Stimulated activated naive CD8-positive, alpha-beta T cell treated with anti-CD3 and anti-CD28 coated beads, Interleukin-15, amount 100 ng/mL, for 72 hours (primary cell): ENCODE measurements at regions not wholly inside any gene's neighbourhood (a gene's known extent, or its start where the extent isn't known, plus 50 kb on each side); places are given as distances from the start of the nearest gene placed in this dataset.
A peak's percentile ranks its signal among the peaks of the same experiment; 100 is the strongest.

Source experiments
- ATAC-seq: fragments of 150-1000 bp; cut with Tn5 transposase; 2 replicates; pipeline ENCODE4 v1.10.0; 2021; ENCODE audit warnings: mild to moderate bottlenecking, moderate library complexity
- DNase-seq, 2 donors: peaks; one replicate each; pipeline ENCODE4 v3.0.0; 2021 to 2022
- H3K27ac Mint-ChIP-seq, 2 donors: one replicate each; pipeline ENCODE4 v1.8.0; 2022; ENCODE audit warnings: mild to moderate bottlenecking in 2 of 2, mixed read lengths in 2 of 2, moderate library complexity in 2 of 2
- H3K27me3 Mint-ChIP-seq: one replicate; pipeline ENCODE4 v1.8.0; 2022; ENCODE audit warnings: mixed read lengths
- H3K4me1 Mint-ChIP-seq: one replicate; pipeline ENCODE4 v1.8.0; 2022; ENCODE audit warnings: mild to moderate bottlenecking, mixed read lengths
- H3K4me3 Mint-ChIP-seq, 2 donors: one replicate each; pipeline ENCODE4 v1.8.0; 2022; ENCODE audit warnings: mild to moderate bottlenecking in 2 of 2, mixed read lengths in 2 of 2, moderate library complexity in 1 of 2
- H3K9me3 Mint-ChIP-seq, 2 donors: one replicate each; pipeline ENCODE4 v1.8.0; 2022; ENCODE audit warnings: mixed read lengths in 2 of 2

DNA sequence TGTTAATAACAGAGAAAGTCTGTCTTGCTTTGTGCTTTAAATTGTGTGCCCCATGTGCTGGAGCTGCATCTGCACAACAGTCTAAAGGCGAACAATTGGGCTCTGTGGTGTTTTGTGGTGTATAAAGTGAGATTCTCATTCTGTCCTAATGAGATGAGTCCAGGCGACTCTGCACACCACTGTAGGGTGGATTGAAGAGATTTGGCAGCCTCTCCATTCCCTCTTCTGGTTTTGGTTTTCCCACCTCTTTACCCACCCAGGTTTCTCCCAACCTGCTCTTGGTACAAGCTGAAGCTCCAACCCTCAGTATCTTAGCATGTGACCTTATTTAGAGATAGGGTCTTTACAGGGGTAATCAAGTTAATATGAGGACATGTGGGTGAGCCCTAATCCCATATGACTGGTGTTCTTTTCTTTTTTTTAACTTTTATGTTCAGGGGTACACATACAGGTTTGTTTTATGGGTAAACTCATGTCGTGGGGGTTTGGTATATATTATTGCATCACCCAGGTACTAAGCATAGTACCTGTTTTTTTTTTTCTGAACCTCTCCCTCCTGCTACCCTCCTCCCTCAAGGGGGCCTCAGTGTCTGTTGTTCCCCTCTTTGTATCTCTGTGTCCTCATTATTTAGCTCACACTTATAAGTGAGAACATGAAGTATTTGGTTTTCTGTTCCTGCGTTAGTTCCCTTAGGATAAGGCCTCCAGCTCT is 217.6 kb upstream of the DTNBP1 start:
- Mint-ChIP-seq H3K27ac (peak overlapping the region in 1 of 2 donors; percentile 9), H3K27me3 (no peaks in the 10 kb centered on the region), H3K4me3 (peak overlapping the region; percentile 7 to 35), H3K4me1 (peaks cover 22% of the 10 kb centered on the region), H3K9me3 (no peaks in the 10 kb centered on the region)
- DNase-seq = no peak
- ATAC-seq = peak; percentile 70

DNA sequence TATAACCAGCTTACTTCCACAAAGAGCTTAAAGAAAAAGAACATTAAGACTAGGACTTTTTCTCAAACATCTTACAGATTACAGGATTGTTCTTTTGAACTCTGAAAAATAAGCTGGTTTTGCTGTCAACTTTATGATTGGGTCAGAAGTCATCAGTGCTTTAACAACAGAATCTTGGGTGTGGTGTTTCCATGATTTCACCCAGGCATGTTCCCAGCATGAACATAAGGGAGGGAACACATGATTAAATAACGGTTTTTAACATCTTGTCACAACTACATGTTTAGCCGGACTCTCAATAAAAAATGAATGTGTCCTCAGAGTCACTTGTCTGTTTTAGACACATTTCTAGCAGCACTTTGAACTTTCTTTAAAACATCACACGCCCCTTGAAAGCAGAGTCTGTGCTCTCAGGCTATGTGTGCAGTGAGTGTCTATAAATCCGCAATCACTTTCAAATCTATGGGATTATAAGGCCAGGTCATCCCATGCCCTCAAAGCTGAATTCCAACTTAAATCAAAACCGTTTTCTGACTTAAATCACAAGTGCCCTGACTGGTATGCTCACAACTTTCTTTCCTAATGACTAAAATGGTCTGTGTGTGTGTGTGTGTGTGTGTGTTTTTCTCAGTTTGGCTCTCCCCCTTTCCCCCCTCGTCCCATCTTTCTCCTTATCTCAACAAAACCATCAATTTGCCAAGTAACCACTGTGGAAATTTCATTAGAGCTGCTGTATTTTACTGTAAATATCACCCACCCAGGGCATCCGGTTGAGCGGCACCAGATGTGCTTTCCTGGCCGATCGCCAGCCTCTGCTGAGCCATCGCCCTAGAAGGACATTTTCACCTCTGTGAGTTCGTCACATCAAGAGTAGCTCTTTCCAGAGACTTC is 216.8 kb upstream of the DTNBP1 start:
- no peaks in the 10 kb centered on the region for H3K9me3 Mint-ChIP-seq
- DNase-seq (peak; percentile 31 to 52), ATAC-seq (peak; percentile 89)
- peaks cover 22% of the 10 kb centered on the region for H3K4me1 Mint-ChIP-seq
- H3K27me3 Mint-ChIP-seq = no peaks in the 10 kb centered on the region
- H3K4me3 Mint-ChIP-seq = peak overlapping the region; percentile 7 to 35
- H3K27ac Mint-ChIP-seq = peak overlapping the region; percentile 1 to 84

DNA sequence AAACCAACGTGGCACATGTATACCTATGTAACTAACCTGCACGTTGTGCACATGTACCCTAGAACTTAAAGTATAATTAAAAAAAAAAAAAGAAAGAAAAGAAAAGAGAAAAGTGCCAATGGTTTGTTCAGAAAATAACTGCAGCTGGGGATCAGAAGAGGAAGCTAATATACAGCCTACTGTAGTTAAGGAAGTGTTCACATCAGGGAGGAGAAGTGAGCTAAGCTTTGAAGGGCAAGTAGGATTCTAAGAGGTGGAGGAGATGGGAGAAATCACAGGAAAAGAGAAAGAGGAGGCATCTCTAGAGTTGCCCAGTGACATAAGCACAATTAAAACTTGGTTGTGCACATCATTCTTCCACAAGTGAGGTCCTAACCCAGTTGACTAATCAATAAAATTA is 214.4 kb upstream of the DTNBP1 start:
- DNase-seq (no peak), ATAC-seq (no peak)
- Mint-ChIP-seq H3K9me3 (no peaks in the 10 kb centered on the region), H3K27ac (no peak overlapping the region), H3K27me3 (no peaks in the 10 kb centered on the region), H3K4me3 (no peak overlapping the region), H3K4me1 (peaks cover 22% of the 10 kb centered on the region)

DNA sequence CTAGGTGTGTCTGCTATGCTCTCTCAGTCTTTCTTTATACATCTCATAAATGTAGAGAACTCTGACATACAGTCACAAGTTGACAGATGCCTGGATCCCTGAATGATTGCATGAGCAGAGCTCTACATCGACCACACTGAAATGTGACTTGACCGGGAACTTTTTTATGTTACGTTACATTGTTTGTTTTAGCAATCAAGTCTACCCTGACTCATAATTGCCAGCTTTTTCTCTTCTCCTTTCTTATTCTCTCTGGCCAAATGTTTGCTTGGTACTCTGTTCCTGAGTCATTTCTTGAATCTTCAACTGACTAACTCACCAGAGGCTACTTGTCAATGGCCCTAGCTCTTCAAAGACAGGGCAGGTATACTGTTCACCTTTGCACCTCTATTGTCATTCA is 213.6 kb upstream of the DTNBP1 start:
- DNase-seq = no peak
- H3K27me3 Mint-ChIP-seq = peaks cover 3% of the 10 kb centered on the region
- peak; percentile 42 for ATAC-seq
- H3K27ac Mint-ChIP-seq = no peak overlapping the region
- H3K4me1 Mint-ChIP-seq = peaks cover 19% of the 10 kb centered on the region
- H3K9me3 Mint-ChIP-seq = no peaks in the 10 kb centered on the region
- no peak overlapping the region for H3K4me3 Mint-ChIP-seq

DNA sequence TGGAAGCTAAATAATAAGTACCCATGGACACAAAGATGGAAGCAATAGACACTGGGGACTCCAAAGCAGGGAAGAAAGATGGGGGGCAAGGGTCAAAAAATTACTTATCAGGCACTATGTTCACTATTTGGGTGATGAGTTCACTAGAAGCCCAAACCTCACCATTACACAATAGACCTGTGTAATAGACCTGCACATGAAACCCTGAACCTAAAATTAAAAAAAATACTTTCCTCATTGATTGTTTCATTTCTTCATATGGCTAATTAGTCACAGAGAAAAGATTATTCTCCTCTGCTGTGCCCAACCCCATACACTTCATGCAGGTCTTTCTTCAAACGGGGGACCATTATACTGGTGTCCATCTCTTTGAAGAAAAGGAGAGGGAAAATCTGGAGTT is 213.0 kb upstream of the DTNBP1 start:
- H3K27me3 Mint-ChIP-seq = peaks cover 8% of the 10 kb centered on the region
- no peak overlapping the region for H3K27ac Mint-ChIP-seq
- no peaks in the 10 kb centered on the region for H3K9me3 Mint-ChIP-seq
- DNase-seq (no peak), ATAC-seq (no peak)
- no peak overlapping the region for H3K4me3 Mint-ChIP-seq
- H3K4me1 Mint-ChIP-seq = peaks cover 13% of the 10 kb centered on the region

DNA sequence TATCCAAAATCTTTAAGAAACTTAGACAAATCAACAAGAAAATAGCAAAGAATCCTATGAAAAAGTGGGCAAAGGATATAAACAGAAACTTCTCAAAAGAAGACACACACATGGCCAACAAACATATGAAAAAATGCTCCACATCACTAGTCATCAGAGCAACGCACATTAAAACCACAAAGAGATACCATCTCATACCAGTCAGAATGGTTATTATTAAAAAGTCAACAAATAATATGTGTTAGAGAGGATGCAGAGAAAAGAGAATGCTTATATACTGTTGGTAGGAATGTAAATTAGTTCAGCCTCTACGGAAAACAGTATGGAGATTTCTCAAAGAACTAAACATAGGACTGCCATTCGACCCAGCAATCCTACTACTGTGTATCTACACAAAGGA is 212.0 kb upstream of the DTNBP1 start:
- DNase-seq = no peak
- Mint-ChIP-seq H3K4me3 (no peak overlapping the region), H3K4me1 (peaks cover 4% of the 10 kb centered on the region), H3K27ac (no peak overlapping the region), H3K9me3 (no peaks in the 10 kb centered on the region), H3K27me3 (peaks cover 15% of the 10 kb centered on the region)
- ATAC-seq = no peak

DNA sequence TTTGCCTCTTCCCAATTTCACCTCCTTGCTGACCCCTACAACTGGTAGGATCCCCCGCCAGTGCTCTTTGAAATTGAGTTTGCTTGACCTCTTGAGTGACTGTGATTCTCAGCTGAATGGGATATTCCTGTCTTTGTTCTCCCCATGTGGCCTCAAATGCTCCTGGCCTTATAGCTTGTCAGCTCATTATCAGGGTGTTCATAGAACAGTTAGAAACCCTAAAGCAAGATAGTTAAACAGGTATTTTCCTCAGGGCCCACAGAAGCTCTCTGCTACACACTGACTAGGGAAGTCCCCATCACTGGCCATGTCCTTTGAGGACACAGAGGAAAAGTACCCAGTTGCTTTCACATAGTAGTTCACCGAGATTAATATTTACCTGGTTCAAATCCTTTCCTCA is 211.5 kb upstream of the DTNBP1 start:
- ATAC-seq (no peak), DNase-seq (no peak)
- no peaks in the 10 kb centered on the region for H3K4me1 Mint-ChIP-seq
- H3K4me3 Mint-ChIP-seq = no peak overlapping the region
- no peak overlapping the region for H3K27ac Mint-ChIP-seq
- peaks cover 15% of the 10 kb centered on the region for H3K27me3 Mint-ChIP-seq
- no peaks in the 10 kb centered on the region for H3K9me3 Mint-ChIP-seq

DNA sequence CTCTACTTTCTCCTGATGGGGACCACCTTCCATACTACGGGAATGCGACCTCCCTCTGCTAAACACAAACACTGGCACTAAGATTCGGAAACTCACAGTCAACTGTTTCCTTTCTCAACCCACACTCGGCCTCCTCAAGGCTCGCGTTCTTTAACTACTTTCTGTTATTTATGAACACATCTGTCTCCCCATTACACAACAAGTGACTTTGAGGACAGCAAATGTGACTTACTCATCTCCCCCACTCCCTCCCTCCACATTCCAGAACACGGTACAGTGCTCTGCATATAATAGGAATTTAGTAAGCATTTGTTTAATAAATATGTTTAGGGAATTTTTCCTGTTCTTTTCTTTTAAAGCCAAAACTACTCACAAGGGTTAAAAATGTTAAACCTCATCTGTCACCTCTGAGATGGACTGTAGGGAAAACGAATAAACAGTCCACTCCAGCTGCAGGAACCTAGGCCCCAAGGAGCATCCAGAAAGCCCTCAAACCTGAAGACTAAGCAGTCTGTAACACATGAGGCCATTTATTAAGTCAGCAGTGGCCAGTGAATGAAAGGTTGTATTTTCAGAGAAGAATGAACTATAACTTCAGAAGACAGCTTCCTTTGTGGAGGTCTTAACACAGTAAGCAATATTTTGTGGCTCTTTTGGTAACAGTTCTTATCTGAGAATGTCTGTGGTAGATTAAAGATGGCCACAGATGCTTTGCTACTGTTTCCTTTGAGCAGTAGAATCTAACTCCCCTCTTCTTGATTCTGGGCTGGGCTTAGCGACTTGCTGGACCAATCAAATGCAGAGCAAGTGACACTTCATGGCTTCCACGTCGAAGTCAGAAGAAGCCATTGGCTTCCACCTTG is 209.6 kb upstream of the DTNBP1 start:
- Mint-ChIP-seq H3K27ac (peak overlapping the region in 1 of 2 donors; percentile 71), H3K27me3 (peaks cover 15% of the 10 kb centered on the region), H3K4me3 (no peak overlapping the region), H3K9me3 (no peaks in the 10 kb centered on the region), H3K4me1 (no peaks in the 10 kb centered on the region)
- ATAC-seq (no peak), DNase-seq (no peak)

DNA sequence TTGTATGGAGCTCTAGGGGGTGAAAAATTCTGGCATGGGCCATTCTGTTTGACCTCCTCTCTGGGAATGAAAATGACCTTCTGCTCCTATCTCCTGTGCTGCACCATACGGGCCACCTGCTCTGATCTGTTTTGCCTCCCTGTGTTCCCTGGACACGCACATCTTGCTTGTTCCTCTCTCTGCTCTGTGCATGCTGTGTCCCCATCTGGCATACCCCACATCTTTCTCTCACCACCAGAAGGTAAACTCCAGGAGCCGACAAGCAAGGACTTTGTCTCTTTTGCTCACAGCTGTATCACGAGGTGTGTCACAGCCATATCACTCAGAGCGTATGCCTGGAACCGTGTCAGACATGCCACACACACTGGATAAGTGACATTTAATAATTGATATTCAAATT is 208.4 kb upstream of the DTNBP1 start:
- Mint-ChIP-seq H3K27ac (no peak overlapping the region), H3K27me3 (peaks cover 15% of the 10 kb centered on the region), H3K4me1 (no peaks in the 10 kb centered on the region)

DNA sequence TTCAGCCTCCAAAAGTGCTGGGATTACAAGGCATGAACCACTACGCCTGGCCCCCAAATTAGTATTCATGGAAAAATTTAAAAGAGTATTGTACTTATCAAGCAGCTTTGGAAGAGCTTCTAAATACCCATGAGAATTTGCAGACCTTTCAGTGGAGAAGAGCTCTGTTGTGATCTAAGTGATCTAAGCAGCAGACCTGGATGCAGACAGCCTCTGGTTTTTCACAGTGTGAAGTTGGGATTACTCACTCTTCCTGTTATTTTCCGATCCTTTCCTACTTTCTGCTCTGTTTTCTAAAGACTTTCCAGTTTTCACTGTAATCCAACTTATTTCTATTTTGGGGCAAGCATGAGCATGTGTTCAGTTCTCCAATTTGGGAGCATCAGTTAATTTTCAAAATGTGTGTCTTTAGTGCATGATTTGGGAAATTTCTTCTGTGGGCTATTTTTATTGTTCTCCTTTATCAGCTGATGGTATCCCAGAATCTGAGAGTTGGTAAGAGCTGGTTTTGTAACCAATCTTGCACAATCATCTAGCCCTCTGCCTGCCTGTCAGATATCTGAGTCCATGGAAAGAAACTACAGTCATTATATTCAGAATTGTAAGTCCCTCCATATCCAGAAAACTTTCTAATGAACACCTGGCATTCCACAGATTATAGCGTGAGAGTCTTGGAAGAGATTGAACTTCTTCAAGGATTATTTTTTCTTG is 207.7 kb upstream of the DTNBP1 start:
- DNase-seq (no peak), ATAC-seq (no peak)
- H3K27ac Mint-ChIP-seq = no peak overlapping the region

More for the DNA sequence above, 208.4 kb upstream of the DTNBP1 start:
- ATAC-seq = no peak
- Mint-ChIP-seq H3K9me3 (no peaks in the 10 kb centered on the region), H3K4me3 (no peak overlapping the region)
- DNase-seq = no peak

DNA sequence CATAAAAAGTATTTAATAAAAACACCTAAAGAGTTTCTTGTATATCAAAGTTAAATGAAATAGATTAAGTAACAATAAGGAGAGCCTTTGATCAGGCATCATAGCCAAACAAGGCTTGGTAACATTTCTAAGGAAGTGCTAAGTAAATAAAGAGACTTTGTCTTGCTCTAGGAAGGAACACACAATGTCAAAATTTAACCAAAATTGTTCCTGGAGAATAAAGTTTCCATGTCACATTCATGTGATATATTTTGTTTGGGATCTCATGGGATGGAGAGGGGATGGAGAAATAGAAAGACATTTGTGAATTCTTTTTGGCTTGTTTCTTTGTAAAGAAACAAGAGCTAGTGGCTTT is 201.9 kb upstream of the DTNBP1 start:
- Mint-ChIP-seq H3K4me1 (no peaks in the 10 kb centered on the region), H3K4me3 (no peak overlapping the region), H3K9me3 (no peaks in the 10 kb centered on the region), H3K27me3 (peaks cover 9% of the 10 kb centered on the region), H3K27ac (peak overlapping the region in 1 of 2 donors; percentile 4)
- no peak for DNase-seq
- no peak for ATAC-seq

More for the DNA sequence above, 207.7 kb upstream of the DTNBP1 start:
- no peaks in the 10 kb centered on the region for H3K9me3 Mint-ChIP-seq
- H3K4me1 Mint-ChIP-seq = no peaks in the 10 kb centered on the region
- H3K27me3 Mint-ChIP-seq = peaks cover 15% of the 10 kb centered on the region
- no peak overlapping the region for H3K4me3 Mint-ChIP-seq

DNA sequence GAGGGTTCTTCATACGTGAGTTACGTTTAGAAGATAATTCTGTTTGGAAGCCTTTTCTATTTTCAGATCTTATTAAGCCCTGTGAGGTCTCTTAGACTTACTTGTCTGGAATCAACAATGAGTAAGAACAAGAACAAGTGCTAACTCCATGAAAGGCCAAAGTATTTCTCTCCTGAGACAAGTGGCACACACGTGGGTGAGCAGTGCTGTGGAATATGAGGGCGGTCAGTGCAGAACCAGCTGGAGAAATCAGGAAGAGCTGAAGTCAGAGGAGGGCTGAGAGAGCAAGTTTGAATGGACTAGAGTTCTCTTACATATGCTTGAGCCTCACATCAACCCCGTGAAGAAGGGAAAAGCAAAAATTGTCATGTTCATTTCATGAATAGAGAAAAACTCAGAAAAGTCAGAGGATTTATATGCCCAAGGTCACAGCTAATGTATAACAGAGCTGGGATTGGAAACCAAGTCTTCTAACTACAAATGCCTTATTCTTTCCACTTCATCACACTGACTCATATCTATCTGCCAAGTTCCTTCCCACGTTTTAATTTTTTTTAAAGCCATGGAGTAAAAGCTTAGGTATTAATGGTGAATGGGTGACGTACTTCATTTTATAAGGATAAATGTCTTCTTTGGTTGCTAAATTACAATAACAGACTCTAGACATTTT is 201.3 kb upstream of the DTNBP1 start:
- Mint-ChIP-seq H3K4me3 (no peak overlapping the region), H3K27ac (no peak overlapping the region), H3K4me1 (no peaks in the 10 kb centered on the region), H3K27me3 (peaks cover 9% of the 10 kb centered on the region), H3K9me3 (no peaks in the 10 kb centered on the region)
- ATAC-seq = no peak
- no peak for DNase-seq

DNA sequence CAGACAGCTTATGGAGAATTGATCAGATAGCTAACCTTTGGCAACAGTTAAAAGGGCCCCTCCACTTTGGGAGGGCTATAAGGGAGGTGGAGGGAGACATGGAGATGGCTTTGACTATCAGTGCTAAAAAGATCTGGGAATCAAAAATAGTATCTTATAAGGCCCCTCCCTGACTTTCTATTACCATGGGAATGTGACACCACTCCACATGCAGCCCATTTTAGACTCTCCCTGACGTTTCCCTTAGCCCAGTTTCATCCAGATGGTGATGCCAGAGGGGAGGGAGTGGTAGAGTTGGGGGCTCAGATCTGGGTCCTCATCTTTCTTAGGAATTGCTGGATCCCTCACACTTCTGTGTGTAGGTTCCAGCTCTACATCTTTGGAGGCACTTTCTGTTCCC is 200.0 kb upstream of the DTNBP1 start:
- Mint-ChIP-seq H3K9me3 (no peaks in the 10 kb centered on the region), H3K4me3 (no peak overlapping the region), H3K27ac (no peak overlapping the region), H3K27me3 (peaks cover 15% of the 10 kb centered on the region), H3K4me1 (no peaks in the 10 kb centered on the region)
- no peak for ATAC-seq
- no peak for DNase-seq

DNA sequence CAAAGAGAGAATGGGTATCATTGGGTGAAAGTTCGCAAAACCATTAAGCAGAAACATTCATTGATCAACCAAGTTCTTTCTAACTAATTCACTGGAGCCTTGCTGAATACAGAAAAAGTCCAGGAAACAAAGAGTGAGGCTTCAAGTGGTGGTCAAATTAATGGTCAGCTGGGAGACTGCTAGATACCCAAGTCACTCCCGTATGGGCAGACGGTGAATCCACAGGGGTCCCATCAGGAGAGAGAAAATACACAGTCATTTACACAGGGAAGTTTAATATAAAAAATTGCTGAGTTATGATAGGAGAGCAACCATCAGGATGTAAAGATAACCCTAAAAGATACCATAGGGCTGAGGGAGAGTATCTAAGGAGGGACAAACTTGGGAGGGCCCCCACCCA is 198.7 kb upstream of the DTNBP1 start:
- ATAC-seq (no peak), DNase-seq (no peak)
- H3K9me3 Mint-ChIP-seq = no peaks in the 10 kb centered on the region
- no peak overlapping the region for H3K4me3 Mint-ChIP-seq
- no peaks in the 10 kb centered on the region for H3K4me1 Mint-ChIP-seq
- peaks cover 16% of the 10 kb centered on the region for H3K27me3 Mint-ChIP-seq
- H3K27ac Mint-ChIP-seq = no peak overlapping the region
